ENCODE measurements at regions not wholly inside any gene's neighbourhood (a gene's known extent, or its start where the extent isn't known, plus 50 kb on each side); places are given as distances from the start of the nearest gene placed in this dataset.

DNA sequence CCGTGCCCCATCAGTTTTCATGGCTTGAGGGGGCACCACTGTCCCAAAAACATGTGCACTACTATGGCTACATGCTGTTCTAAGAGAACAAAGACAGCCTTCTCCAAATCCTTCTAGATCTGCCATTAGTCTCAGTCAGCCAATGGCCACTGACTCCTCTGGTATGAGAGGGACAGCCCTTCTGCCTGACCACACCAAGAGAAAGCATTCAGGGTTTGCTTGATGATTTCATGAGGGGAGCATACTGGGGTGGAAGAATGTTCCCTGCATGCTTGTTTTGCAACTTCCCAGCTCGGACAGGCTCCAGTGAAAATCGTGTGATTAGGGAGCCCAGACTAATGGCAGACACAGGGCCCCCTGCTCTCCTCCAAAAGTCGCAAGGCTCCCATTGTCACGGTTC is 199.6 kb upstream of the ALG10B start:
- FAIRE-seq (no peak), DNase-seq (ENCODE audit: low read depth in 1 of 2, low spot score in 2 of 2) (no peak)
- H3K27ac ChIP-seq (ENCODE audit: low read depth, low read length): no peak overlapping the region
- peaks cover 7% of the 10 kb centered on the region; the same call in 1 of the 2 replicates for H3K23me2 ChIP-seq (ENCODE audit: low read depth, low read length)
- H3K79me1 ChIP-seq (ENCODE audit: low read depth, low read length): no peaks in the 10 kb centered on the region
- H3K4ac ChIP-seq (replicated peaks; ENCODE audit: insufficient read length, low read depth, low read length): no peak overlapping the region
- H3K79me2 ChIP-seq (ENCODE audit: control insufficient read depth in 1 of 2, insufficient read depth in 2 of 2, low read length in 2 of 2): no peaks in the 10 kb centered on the region
- no peak overlapping the region for H3K14ac ChIP-seq (ENCODE audit: insufficient read length)
- no peak overlapping the region for H2AFZ ChIP-seq (ENCODE audit: low read length)
- H4K8ac ChIP-seq (ENCODE audit: extremely low read depth, insufficient read depth, low read length): no peak overlapping the region
- H3K4me2 ChIP-seq (ENCODE audit: insufficient read depth in 1 of 2, low read depth in 2 of 2, low read length in 2 of 2): no peak overlapping the region
- H3K27me3 ChIP-seq (replicated peaks in 1 of 4; ENCODE audit: control insufficient read depth in 3 of 4, extremely low read depth in 1 of 4, insufficient read depth in 3 of 4, low read length in 3 of 4): no peaks in the 10 kb centered on the region
- no peak overlapping the region for H3K4me3 ChIP-seq (ENCODE audit: extremely low read depth in 1 of 4, insufficient read depth in 2 of 4, low read depth in 3 of 4, low read length in 4 of 4)
- no peak overlapping the region for H3K18ac ChIP-seq (ENCODE audit: extremely low read depth, low read length)
- H2BK120ac ChIP-seq (replicated peaks; ENCODE audit: low read depth, low read length): no peak overlapping the region
- no peak overlapping the region for H3K23ac ChIP-seq (ENCODE audit: insufficient read length)
- peaks cover 65 to 81% of the 10 kb centered on the region in 2 experiments for H3K9me3 ChIP-seq (ENCODE audit: insufficient read depth in 2 of 2, low read depth in 1 of 2, low read length in 1 of 2)
- H4K91ac ChIP-seq (replicated peaks; ENCODE audit: insufficient read length, low read length): no peak overlapping the region
- H4K5ac ChIP-seq (ENCODE audit: insufficient read length, low read depth, low read length): no peak overlapping the region
- no peak overlapping the region for H3K56ac ChIP-seq (replicated peaks; ENCODE audit: insufficient read length, low read depth, low read length)
- H2BK20ac ChIP-seq (ENCODE audit: low read length): no peak overlapping the region
- WGBS, 2 experiments (ENCODE audit: extremely low coverage in 1 of 2, insufficient coverage in 1 of 2, insufficient read length in 1 of 2, insufficient replicate concordance in 2 of 2, low coverage in 1 of 2, low lambda C conversion rate in 2 of 2, missing lambda C conversion rate in 1 of 2): 61% methylated on average over 5 of the region's 5 CpGs; no CpG with 5 or more reads in 1 of the 2 experiments
- H2BK12ac ChIP-seq (ENCODE audit: low read depth, low read length): no peak overlapping the region
- H3K4me1 ChIP-seq (replicated peaks in 1 of 4; ENCODE audit: control insufficient read depth in 3 of 4, insufficient read depth in 4 of 4, low read length in 3 of 4): no peaks in the 10 kb centered on the region
- H3K9ac ChIP-seq (replicated peaks in 1 of 4; ENCODE audit: extremely low read depth in 1 of 4, low read depth in 3 of 4, low read length in 3 of 4): no peak overlapping the region
- no peaks in the 10 kb centered on the region for H3K36me3 ChIP-seq (ENCODE audit: control insufficient read depth in 2 of 4, insufficient read depth in 4 of 4, low read length in 3 of 4)
- no peak overlapping the region for H2BK5ac ChIP-seq (ENCODE audit: low read depth, low read length)
- no peak overlapping the region for H2AK5ac ChIP-seq (ENCODE audit: low read depth, low read length)
- POLR2A ChIA-PET (ENCODE audit: partially characterized antibody): no interaction called here
- peaks cover 0 to 5% of the 10 kb centered on the region in 2 experiments for H4K20me1 ChIP-seq (replicated peaks in 1 of 2; ENCODE audit: control insufficient read depth in 1 of 2, insufficient read depth in 2 of 2, low read length in 2 of 2)
- CTCF ChIA-PET (ENCODE audit: partially characterized antibody): no interaction called here
- H2BK15ac ChIP-seq (ENCODE audit: low read length): no peak overlapping the region
- TF ChIP-seq YY1 (IDR thresholded peaks at IDR 0.05; ENCODE audit: low read depth, low read length) (no peak), NRF1 (IDR thresholded peaks at IDR 0.05; ENCODE audit: low read depth, low read length) (no peak), SRF (IDR thresholded peaks at IDR 0.05; ENCODE audit: low read depth, low read length) (no peak)
